Upper lobe of left lung (tissue), 6 donors: ENCODE measurements at regions not wholly inside any gene's neighbourhood (a gene's known extent, or its start where the extent isn't known, plus 50 kb on each side); places are given as distances from the start of the nearest gene placed in this dataset.

Experiments
- ATAC-seq, 2 donors: fragments of 200-7000 bp; cut with Tn5 transposase; one replicate each; pipeline ENCODE4 v1.9.1; 2022; ENCODE audit warnings: mild to moderate bottlenecking in 2 of 2, moderate library complexity in 2 of 2; ENCODE audit not compliant: low FRiP score in 2 of 2
- DNase-seq, 2 donors: peaks; one replicate each; pipeline ENCODE4 v3.0.0-alpha.2; 2019 to 2020
- H3K27ac ChIP-seq, 4 donors: fragments of 200-600 bp; sonication (generic); one replicate each; pipeline ENCODE4 v1.5.1; 2016 to 2019
- H3K27me3 ChIP-seq, 4 donors: fragments of 200-600 bp; sonication (generic); one replicate each; pipeline ENCODE4 v1.5.1; 2017 to 2019
- H3K36me3 ChIP-seq, 4 donors: fragments of 200-600 bp; sonication (generic); one replicate each; pipeline ENCODE4 v1.5.1; 2016 to 2019
- H3K4me1 ChIP-seq, 4 donors: fragments of 200-600 bp; sonication (generic); one replicate each; pipeline ENCODE4 v1.5.1; 2018 to 2019
- H3K4me3 ChIP-seq, 4 donors: fragments of 200-600 bp; sonication (generic); one replicate each; pipeline ENCODE4 v1.5.1; 2017 to 2019; ENCODE audit warnings: mild to moderate bottlenecking in 2 of 4, moderate library complexity in 1 of 4
- H3K9me3 ChIP-seq, 4 donors: fragments of 200-600 bp; sonication (generic); one replicate each; pipeline ENCODE4 v1.5.1; 2018 to 2019
- CTCF ChIP-seq, 6 experiments: fragments of 450-650 bp in 4 of 6; fragments of 200-600 bp in 2 of 6; sonication (generic) in 2 of 6; IDR thresholded peaks; one replicate each; pipeline ENCODE4 v1.5.1; 2016 to 2019; ENCODE audit warnings: antibody characterized with exemption in 6 of 6
- EP300 ChIP-seq, 4 donors: sonication (generic); formaldehyde crosslinking; IDR thresholded peaks; one replicate each; pipeline ENCODE4 v1.5.1; 2017; ENCODE audit warnings: antibody characterized with exemption in 4 of 4, control low read depth in 2 of 4
- POLR2A ChIP-seq, 4 donors: fragments of 450-650 bp; IDR thresholded peaks; one replicate each; pipeline ENCODE4 v1.5.1; 2016 to 2017; ENCODE audit warnings: antibody characterized with exemption in 4 of 4, mild to moderate bottlenecking in 2 of 4
- POLR2AphosphoS5 ChIP-seq, 2 donors: sonication (generic); formaldehyde crosslinking; IDR thresholded peaks; one replicate each; pipeline ENCODE4 v1.5.1; 2017; ENCODE audit warnings: antibody characterized with exemption in 2 of 2
- WGBS, 2 donors: methylation state at CpG; one replicate each; pipeline ENCODE4 v1.1.5; 2017 to 2018; 5-methylcytosine and 5-hydroxymethylcytosine counted together
- donor health status: DM: no; HTN: no; CAD: no; lungs with moderate emphysema.
- donor health status: DM: no; HTN: yes; CAD: no; lungs with severe emphysema.

DNA sequence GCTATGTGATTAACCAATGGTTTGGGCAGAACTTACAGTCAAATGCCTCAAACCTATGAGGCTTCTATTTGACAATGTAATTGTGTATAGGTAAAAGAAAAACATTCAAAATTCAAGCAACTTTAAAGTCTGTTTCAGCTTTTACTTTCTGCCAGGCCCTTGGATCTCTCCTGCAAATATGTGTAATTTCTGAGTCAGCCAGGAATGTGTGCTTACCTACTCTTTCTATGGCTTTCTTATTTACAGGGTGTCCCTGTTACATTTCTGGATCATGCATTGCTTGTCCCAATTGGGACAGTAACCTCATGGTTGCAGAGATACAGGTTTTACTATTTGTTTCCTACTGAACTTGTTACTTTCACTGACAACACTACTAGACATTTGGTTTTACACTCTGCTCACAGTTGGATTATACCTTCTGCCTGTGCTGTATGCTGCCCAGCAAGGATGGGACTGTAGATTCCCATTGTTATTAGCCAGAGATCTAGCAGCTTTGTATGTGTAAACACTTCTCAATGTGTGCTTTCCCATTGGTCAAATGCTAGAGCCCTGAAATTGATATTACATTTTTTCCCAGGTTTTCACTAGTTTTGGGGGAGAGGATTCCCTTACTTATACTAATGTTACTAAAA lies 355.3 kb downstream of the ARL4A start:
- Histone ChIP-seq H3K4me3 (no peak overlapping the region), H3K27ac (no peak overlapping the region), H3K4me1 (no peaks in the 10 kb centered on the region), H3K36me3 (no peaks in the 10 kb centered on the region), H3K9me3 (no peaks in the 10 kb centered on the region), H3K27me3 (no peaks in the 10 kb centered on the region)
- no peak for ATAC-seq
- no peak for TF ChIP-seq POLR2AphosphoS5 (IDR thresholded peaks at IDR 0.05)
- TF ChIP-seq CTCF (IDR thresholded peaks at IDR 0.05), result no peak
- no peak for DNase-seq

GRCh38 chr7:13044309-13044708 lies 356.9 kb downstream of the ARL4A start:
- Histone ChIP-seq H3K9me3 (no peaks in the 10 kb centered on the region), H3K4me1 (no peaks in the 10 kb centered on the region), H3K27me3 (no peaks in the 10 kb centered on the region), H3K36me3 (no peaks in the 10 kb centered on the region), H3K27ac (no peak overlapping the region), H3K4me3 (no peak overlapping the region)
- ATAC-seq (no peak), DNase-seq (no peak)
- TF ChIP-seq CTCF (IDR thresholded peaks at IDR 0.05) (no peak), POLR2AphosphoS5 (IDR thresholded peaks at IDR 0.05) (no peak), POLR2A (IDR thresholded peaks at IDR 0.05) (no peak), EP300 (IDR thresholded peaks at IDR 0.05) (no peak)
- 76 to 86% methylated on average over 2 of the region's 2 CpGs for WGBS, 2 donors

DNA sequence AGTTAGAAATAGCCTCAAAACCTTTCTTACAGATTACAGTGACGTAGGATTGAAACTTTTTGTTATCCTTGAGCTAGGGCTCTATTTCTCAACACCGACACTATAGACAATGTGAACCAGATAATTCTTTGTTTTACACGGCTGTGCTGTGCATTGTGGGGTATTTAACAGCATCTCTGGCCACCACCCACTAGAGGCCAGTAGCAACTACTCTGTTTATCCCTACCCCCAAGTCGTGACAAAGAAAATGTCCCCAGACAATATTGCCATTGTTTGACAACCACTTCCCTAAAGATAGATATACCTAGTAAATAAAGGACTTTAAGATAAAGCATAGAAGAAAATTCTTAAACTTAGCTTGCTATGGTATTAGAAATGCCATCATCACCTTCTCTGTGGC lies 359.6 kb downstream of the ARL4A start:
- Histone ChIP-seq H3K4me1 (no peaks in the 10 kb centered on the region), H3K27ac (no peak overlapping the region), H3K27me3 (no peaks in the 10 kb centered on the region), H3K9me3 (no peaks in the 10 kb centered on the region), H3K4me3 (no peak overlapping the region), H3K36me3 (no peaks in the 10 kb centered on the region)
- DNase-seq (no peak), ATAC-seq (no peak)
- 77 to 81% methylated on average over 4 of the region's 4 CpGs for WGBS, 2 donors
- TF ChIP-seq CTCF (IDR thresholded peaks at IDR 0.05) (no peak), EP300 (IDR thresholded peaks at IDR 0.05) (no peak), POLR2A (IDR thresholded peaks at IDR 0.05) (no peak), POLR2AphosphoS5 (IDR thresholded peaks at IDR 0.05) (no peak)

- no peak overlapping the region for H3K4me3 ChIP-seq
- ATAC-seq (no peak), DNase-seq (no peak)
- no peaks in the 10 kb centered on the region for H3K27me3 ChIP-seq
- H3K36me3 ChIP-seq, result no peaks in the 10 kb centered on the region
- no peaks in the 10 kb centered on the region for H3K9me3 ChIP-seq
- H3K27ac ChIP-seq, result no peak overlapping the region
- no peak for TF ChIP-seq CTCF (IDR thresholded peaks at IDR 0.05)
- no peak for TF ChIP-seq POLR2AphosphoS5 (IDR thresholded peaks at IDR 0.05)
- no peak for TF ChIP-seq EP300 (IDR thresholded peaks at IDR 0.05)
- TF ChIP-seq POLR2A (IDR thresholded peaks at IDR 0.05), result no peak
- WGBS, 2 donors, result 77 to 78% methylated on average over 3 of the region's 3 CpGs
- H3K4me1 ChIP-seq, result no peaks in the 10 kb centered on the region
These were observed 362.5 kb downstream of the ARL4A start for GRCh38 chr7:13049946-13050345.

- no peaks in the 10 kb centered on the region for H3K36me3 ChIP-seq
- no peak overlapping the region for H3K27ac ChIP-seq
- H3K4me1 ChIP-seq, result peaks cover 0 to 2% (median 0%) of the 10 kb centered on the region in 4 donors
- no peaks in the 10 kb centered on the region for H3K9me3 ChIP-seq
- ATAC-seq (no peak), DNase-seq (no peak)
- no peak overlapping the region for H3K4me3 ChIP-seq
- 39 to 40% methylated on average over 2 of the region's 2 CpGs for WGBS, 2 donors
- H3K27me3 ChIP-seq, result no peaks in the 10 kb centered on the region
- no peak for TF ChIP-seq POLR2AphosphoS5 (IDR thresholded peaks at IDR 0.05)
- TF ChIP-seq EP300 (IDR thresholded peaks at IDR 0.05), result no peak
- TF ChIP-seq CTCF (IDR thresholded peaks at IDR 0.05), result no peak
- TF ChIP-seq POLR2A (IDR thresholded peaks at IDR 0.05), result no peak
These were observed 363.3 kb downstream of the ARL4A start for GRCh38 chr7:13050703-13051102.
